Duodenal mucosa (tissue), 2 donors: ENCODE measurements at regions not wholly inside any gene's neighbourhood (a gene's known extent, or its start where the extent isn't known, plus 50 kb on each side); places are given as distances from the start of the nearest gene placed in this dataset.
"Not testable (repeated sequence)": the region's sequence is repeated elsewhere in the genome, so short reads cannot be mapped to it uniquely, and the experiment has no call there.

Experiments used
- H3K27ac ChIP-seq: one replicate; pipeline ENCODE4 v1.7.0; 2013; ENCODE audit warnings: low read depth, low read length
- H3K27me3 ChIP-seq, 2 donors: one replicate each; pipeline ENCODE4 v1.7.0; 2013; ENCODE audit warnings: low read length in 2 of 2, control low read depth in 1 of 2; ENCODE audit not compliant: insufficient read depth in 2 of 2, control insufficient read depth in 1 of 2
- H3K36me3 ChIP-seq, 2 donors: one replicate each; pipeline ENCODE4 v1.7.0; 2013; ENCODE audit warnings: low read length in 2 of 2, control low read depth in 1 of 2; ENCODE audit not compliant: insufficient read depth in 2 of 2, control insufficient read depth in 1 of 2
- H3K4me1 ChIP-seq, 2 donors: one replicate each; pipeline ENCODE4 v1.7.0; 2013; ENCODE audit warnings: low read length in 2 of 2, control low read depth in 1 of 2; ENCODE audit not compliant: insufficient read depth in 2 of 2, control insufficient read depth in 1 of 2
- H3K4me3 ChIP-seq, 2 donors: one replicate each; pipeline ENCODE4 v1.7.0; 2013; ENCODE audit warnings: low read length in 2 of 2, low read depth in 1 of 2
- H3K9ac ChIP-seq, 2 donors: one replicate each; pipeline ENCODE4 v1.7.0; 2013; ENCODE audit warnings: low read length in 2 of 2, low read depth in 1 of 2
- H3K9me3 ChIP-seq, 2 donors: one replicate each; pipeline ENCODE4 v1.7.0; 2013; ENCODE audit warnings: low read length in 2 of 2, control low read depth in 1 of 2; ENCODE audit not compliant: control insufficient read depth in 1 of 2

DNA sequence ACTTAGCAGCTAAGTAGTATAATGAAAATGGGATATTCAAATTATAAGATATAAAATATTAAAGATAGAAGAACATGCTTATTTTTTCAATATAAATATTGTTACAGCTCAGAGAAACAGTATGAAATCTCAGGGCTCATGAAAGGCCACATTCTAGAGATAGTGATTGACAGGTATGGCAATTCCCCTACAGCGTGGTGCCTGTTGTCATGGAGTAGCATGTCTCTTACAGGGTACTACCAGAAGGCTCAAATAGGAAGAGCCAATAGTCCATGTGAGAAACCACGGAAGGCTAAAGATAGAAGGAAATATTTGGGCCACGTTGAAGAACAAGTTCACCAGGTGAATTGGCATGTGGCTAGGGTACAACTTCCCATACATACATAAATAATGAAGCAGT, 522.9 kb upstream of the ZNF337 start:
- H3K27ac ChIP-seq, H3K9me3 ChIP-seq, H3K27me3 ChIP-seq, H3K9ac ChIP-seq, H3K4me1 ChIP-seq, H3K4me3 ChIP-seq, H3K36me3 ChIP-seq: not testable (repeated sequence)

DNA sequence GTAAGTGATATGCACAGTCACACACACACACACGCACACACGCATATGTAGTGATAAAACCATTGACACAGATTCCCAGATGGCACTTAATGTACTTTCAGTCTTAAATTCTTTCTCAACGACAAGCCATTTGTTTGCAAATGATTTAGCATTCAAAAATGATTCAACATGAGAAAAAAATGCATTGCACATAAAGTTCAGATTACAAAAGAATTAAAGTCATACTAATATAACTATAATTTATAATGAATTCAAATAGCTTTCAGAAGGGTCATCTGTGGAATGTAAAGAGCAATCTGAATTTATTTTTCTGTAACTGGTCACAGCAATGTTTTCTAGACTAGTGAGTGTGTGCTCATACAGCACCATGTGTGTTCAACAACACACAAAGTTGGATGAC, 521.6 kb upstream of the ZNF337 start:
- Histone ChIP-seq H3K9me3 (no peaks in the 10 kb centered on the region), H3K27ac (no peak overlapping the region), H3K36me3 (no peaks in the 10 kb centered on the region)

DNA sequence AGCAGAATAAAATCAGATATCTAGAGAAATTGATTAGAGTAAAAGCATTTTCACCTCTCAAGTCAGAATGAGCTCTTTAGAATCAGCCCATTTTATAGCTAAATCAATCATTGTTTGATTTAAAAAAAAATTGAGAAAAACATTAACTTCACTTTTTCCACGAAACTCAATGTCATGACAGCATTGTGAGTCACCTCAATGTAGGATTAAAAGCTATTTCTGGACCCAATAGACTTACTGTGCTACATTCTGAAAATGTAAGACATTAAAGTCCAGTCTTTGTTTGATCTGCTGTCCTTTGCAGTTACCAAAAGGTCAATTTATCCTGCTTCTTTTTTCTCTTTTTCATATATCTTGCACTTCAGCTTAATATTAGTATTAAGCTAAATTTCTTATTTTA, 519.4 kb upstream of the ZNF337 start:
- Histone ChIP-seq H3K27ac (no peak overlapping the region), H3K27me3 (no peaks in the 10 kb centered on the region), H3K9me3 (no peaks in the 10 kb centered on the region), H3K9ac (no peak overlapping the region), H3K4me3 (no peak overlapping the region), H3K4me1 (no peaks in the 10 kb centered on the region), H3K36me3 (no peaks in the 10 kb centered on the region)

More for the DNA sequence above, 521.6 kb upstream of the ZNF337 start:
- H3K9ac ChIP-seq: no peak overlapping the region
- no peaks in the 10 kb centered on the region for H3K27me3 ChIP-seq
- H3K4me3 ChIP-seq: no peak overlapping the region
- H3K4me1 ChIP-seq: no peaks in the 10 kb centered on the region

DNA sequence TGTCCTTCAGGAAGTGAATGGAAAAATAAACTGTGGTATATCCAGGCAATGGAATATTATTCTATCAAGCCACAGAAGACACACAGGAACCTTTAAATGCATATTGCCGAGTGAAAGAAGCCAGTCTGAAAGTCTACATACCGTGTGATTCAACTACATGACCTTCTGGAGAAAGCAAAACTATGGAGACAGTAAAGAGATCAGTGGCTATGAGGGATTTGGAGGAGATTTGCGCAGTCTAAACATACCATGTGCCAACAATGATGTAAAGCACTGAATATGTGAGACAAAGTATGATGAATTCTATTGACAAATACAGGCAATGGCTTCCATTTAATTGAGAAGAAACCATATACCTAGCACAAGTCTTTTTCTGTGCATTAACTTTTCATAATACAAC, 518.3 kb upstream of the ZNF337 start:
- H3K9ac ChIP-seq: no peak overlapping the region
- no peaks in the 10 kb centered on the region for H3K4me1 ChIP-seq
- no peaks in the 10 kb centered on the region for H3K27me3 ChIP-seq
- no peak overlapping the region for H3K4me3 ChIP-seq
- H3K9me3 ChIP-seq: no peaks in the 10 kb centered on the region
- H3K36me3 ChIP-seq: no peaks in the 10 kb centered on the region
- no peak overlapping the region for H3K27ac ChIP-seq

DNA sequence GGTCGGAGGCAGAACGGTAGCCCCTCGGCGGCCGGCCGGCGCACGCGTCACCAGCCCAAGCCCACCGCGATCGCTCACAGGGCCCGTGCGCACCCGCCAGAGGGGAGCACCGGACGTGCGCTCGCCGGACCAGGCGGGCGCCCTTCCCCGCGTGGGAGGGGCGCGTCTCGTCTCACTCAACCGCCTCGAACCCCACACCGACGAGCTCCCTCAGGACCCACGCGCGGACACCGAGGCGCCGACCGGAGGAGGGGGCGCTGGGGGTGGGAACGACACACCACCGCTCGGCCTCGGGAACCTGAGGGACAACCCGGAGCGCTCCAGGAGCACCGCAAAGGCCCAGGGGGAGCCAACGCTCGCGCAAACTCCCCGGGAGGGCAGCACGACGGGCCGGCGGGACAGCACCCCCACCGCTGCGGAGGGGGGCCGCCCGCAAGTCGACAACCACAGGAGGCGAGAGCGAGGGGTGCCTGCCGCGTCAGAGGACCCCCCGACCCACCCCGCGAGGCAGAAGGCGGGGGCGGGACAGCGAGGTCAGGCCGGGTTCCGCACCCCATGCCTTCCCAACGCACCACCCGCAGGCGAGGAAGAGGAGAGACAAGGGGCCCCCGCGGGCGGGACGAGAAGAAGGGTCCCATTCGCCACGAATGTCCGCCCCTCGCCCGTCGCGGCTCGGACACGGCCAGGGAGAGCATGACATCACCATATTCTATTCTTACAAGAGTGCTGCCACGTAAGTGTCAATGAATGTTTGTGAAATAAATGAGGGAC, 512.7 kb upstream of the ZNF337 start:
- H3K36me3 ChIP-seq: no peaks in the 10 kb centered on the region
- no peak overlapping the region for H3K27ac ChIP-seq
- H3K9me3 ChIP-seq: no peaks in the 10 kb centered on the region
- H3K9ac ChIP-seq: no peak overlapping the region
- no peaks in the 10 kb centered on the region for H3K4me1 ChIP-seq
- H3K4me3 ChIP-seq: no peak overlapping the region
- no peaks in the 10 kb centered on the region for H3K27me3 ChIP-seq

DNA sequence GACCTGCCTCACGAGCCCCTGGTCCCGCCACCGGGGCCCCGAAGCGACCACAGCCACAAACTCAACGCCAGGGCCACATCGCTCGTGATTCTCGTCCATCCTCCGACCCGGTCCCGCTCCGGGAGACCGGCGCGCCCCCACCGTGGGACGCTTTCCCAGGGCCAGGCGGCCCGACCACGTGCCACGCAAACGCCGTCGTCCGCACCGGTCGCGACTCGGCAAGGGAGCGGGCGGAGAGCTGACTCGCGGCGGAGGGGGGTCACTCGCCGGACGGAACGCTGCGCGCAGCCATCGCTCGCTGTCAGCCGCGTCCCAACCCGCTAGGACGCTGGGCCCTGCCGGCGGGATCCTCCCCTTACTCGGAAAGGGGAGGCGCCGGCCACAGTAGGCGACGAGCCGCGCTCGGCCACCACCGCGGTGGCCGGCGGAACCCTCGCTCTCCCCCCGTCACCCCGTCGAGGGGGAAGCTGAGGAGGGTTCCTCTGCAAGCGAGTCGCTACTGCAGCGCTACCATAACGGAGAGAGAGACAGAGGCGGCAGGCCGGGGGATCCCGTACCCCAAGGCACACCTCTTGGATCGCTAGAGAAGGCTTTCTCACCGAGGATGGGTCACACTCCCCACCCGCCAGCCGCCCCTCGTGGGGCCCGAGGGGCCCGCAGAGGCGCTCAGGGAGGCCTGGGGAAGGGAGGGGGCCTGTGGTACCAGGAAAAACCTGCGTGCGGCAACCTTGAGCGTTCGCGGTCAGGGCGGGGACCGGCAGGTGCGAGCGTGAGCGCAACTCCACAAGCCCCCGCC, 511.8 kb upstream of the ZNF337 start:
- Histone ChIP-seq H3K9ac (no peak overlapping the region), H3K27me3 (no peaks in the 10 kb centered on the region), H3K9me3 (no peaks in the 10 kb centered on the region), H3K27ac (no peak overlapping the region), H3K4me1 (no peaks in the 10 kb centered on the region), H3K4me3 (no peak overlapping the region), H3K36me3 (no peaks in the 10 kb centered on the region)

DNA sequence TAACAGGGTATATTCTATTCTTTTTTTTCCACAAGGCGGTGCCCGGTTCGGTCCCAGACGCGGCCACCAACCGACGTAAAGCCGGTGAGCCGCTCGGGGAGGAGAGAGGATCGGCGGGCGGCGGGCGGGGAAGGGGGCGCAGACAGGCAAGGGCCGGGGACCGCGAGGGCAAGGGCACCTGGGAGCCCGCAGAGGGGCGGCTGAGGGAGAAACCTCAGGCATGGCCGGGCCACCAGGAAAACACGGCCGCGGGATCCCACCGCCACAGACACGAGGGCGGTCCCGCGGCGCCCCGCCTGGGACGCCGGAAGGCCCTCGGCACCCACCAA, 511.3 kb upstream of the ZNF337 start:
- not testable (repeated sequence) for H3K27me3 ChIP-seq, H3K9ac ChIP-seq, H3K36me3 ChIP-seq, H3K4me1 ChIP-seq, H3K27ac ChIP-seq, H3K4me3 ChIP-seq, H3K9me3 ChIP-seq

DNA sequence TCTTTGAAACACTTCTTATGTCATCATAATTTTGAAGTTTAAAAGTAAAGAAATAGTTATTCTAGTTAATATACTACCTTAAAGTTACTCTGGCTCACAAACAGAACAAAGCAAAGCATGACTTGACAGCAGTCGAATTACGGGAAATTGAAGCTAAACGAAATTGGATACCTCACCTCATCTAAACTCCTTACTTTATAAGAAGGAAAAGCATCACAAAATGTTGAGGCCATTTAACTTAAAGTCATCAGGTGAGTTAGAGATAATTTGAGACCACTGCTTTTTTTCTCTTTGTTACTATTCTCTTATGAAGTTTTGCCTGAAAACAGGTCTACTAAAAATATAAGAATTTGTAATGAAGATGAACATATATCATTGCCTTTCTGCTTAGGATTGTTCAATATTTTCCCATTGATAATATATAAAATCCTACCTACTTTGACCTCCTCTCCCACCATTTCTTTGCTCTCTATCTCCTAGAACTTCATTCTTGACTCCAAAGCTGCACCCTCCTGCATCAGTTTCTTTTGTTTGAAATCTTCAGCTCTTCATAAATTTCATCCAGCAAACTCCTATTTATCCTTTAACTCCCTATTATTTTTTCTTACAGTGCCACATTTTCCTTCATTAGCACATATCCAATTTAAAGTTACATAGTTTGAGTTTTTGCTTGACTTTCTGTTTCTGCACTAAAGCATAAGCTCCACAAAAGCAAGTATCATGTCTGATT, 510.7 kb upstream of the ZNF337 start:
- Histone ChIP-seq H3K4me3 (no peak overlapping the region), H3K9me3 (no peaks in the 10 kb centered on the region), H3K36me3 (no peaks in the 10 kb centered on the region), H3K27me3 (no peaks in the 10 kb centered on the region), H3K9ac (no peak overlapping the region), H3K27ac (no peak overlapping the region), H3K4me1 (no peaks in the 10 kb centered on the region)

DNA sequence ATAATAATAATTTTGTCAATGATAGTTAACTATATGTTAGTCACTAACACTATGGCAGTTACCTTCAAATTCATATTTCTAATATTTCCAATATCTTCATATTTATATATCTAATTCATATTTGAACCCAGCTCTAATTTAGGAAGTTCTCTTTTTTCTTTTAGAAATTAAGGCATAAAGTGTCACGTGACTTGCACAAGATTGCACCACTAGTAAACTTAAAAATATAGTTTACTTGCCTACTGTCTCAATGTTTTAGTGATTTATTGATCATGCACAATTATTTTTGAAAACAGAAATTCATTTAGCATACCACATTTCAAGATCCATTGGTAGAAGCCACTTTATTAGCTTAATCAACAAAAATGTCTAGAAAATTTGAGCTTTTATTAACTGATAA, 508.7 kb upstream of the ZNF337 start:
- H3K36me3 ChIP-seq: no peaks in the 10 kb centered on the region
- no peak overlapping the region for H3K9ac ChIP-seq
- H3K27me3 ChIP-seq: no peaks in the 10 kb centered on the region
- H3K4me1 ChIP-seq: no peaks in the 10 kb centered on the region
- H3K27ac ChIP-seq: no peak overlapping the region
- H3K4me3 ChIP-seq: no peak overlapping the region
- peaks cover 0 to 2% of the 10 kb centered on the region in 2 donors for H3K9me3 ChIP-seq

DNA sequence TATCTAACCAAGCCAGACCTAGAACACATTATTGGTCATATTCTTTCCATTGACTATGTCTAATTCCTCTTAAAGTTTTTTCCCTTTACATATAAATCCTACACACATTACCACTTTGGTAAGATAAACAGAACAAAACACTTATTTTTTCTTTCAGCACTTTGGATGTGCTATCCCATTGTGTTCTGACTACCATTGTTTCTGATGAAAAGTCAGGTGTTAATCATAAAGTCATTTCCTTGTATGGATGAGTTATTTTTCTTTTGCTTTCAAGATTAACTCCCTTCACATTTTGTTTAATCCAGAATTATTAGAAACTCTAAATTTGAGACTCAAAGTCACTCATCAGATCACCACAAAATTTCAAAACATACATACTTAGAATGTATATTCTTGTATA, 504.4 kb upstream of the ZNF337 start:
- H3K4me1 ChIP-seq, H3K27me3 ChIP-seq, H3K9ac ChIP-seq, H3K9me3 ChIP-seq, H3K27ac ChIP-seq, H3K36me3 ChIP-seq, H3K4me3 ChIP-seq: not testable (repeated sequence)
